ENCODE measurements at regions not wholly inside any gene's neighbourhood (a gene's known extent, or its start where the extent isn't known, plus 50 kb on each side); places are given as distances from the start of the nearest gene placed in this dataset.

- TF ChIP-seq TSHZ2 (CRISPR knock-in tag; IDR thresholded peaks at IDR 0.05) (no peak), PATZ1 (CRISPR knock-in tag; IDR thresholded peaks at IDR 0.05; ENCODE audit: borderline replicate concordance) (no peak), TCF4 (CRISPR knock-in tag; IDR thresholded peaks at IDR 0.05; ENCODE audit: borderline replicate concordance) (no peak), ZC3H10 (CRISPR knock-in tag; IDR thresholded peaks at IDR 0.05) (no peak), ZNF8 (CRISPR knock-in tag; IDR thresholded peaks at IDR 0.05) (no peak), ZNF565 (CRISPR knock-in tag; conservative IDR thresholded peaks at IDR 0.05; ENCODE audit: low read depth) (no peak), ZFP30 (CRISPR knock-in tag; IDR thresholded peaks at IDR 0.05) (no peak), TOX (CRISPR knock-in tag; IDR thresholded peaks at IDR 0.05; ENCODE audit: borderline replicate concordance) (no peak), ARNTL (CRISPR knock-in tag; IDR thresholded peaks at IDR 0.05; ENCODE audit: borderline replicate concordance, low read depth) (no peak), OSR1 (CRISPR knock-in tag; IDR thresholded peaks at IDR 0.05) (no peak), RARB (CRISPR knock-in tag; IDR thresholded peaks at IDR 0.05) (no peak)
Measured at GRCh38 chr7:153581419-153581818, 470.8 kb upstream of the DPP6 start.

All from SK-N-SH treated with all-trans-retinoic acid at 6 μM for 48 hours (cell line).